Activated CD4-positive, alpha-beta T cell treated with anti-CD3 and anti-CD28 coated beads for 1 hour (primary cell): ENCODE measurements at regions not wholly inside any gene's neighbourhood (a gene's known extent, or its start where the extent isn't known, plus 50 kb on each side); places are given as distances from the start of the nearest gene placed in this dataset.
"Not testable (repeated sequence)": the region's sequence is repeated elsewhere in the genome, so short reads cannot be mapped to it uniquely, and the experiment has no call there.

ENCODE experiments used
- DNase-seq: peaks from one replicate; pipeline ENCODE4 v3.0.0-alpha.2; 2020

DNA sequence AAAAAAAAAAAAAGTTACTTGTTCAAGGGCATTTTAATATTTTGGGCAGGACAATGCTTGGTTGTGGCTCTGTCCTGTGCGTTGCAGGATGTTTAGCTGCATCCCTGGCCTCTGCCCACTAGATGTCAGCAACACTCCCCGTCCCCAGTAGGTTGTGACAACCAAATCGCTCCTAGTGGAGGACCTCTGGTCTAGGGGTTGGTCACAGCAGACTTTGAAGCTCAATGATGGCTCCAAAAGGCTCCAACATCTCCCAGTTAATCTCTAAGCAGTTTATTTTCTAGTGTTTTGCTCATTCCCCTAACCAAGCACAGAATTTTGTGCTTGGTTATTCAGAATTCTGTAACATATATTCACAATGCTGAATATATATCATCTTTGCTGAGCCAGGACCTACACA is 67.0 kb downstream of the CHRNA1 start:
- DNase-seq: peak; percentile 45

DNA sequence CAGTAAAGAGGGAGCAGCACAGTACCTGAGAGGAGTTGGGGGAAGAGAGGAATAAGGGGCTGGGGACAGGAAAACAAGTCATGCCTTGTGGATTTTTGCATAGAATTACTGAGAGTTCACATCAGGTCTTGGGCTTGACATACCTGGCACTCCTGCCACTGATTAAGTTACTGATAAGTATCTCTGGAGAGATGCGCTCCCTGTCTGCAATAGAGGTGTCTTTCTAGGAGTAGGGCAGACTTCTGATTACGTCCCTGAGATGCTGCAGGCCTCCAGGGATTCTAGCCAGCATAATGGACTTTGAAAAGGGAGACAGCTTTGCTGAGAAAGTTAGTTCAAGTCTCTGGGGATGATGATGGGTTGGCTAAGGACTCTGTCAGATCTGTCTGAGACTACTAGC is 69.4 kb downstream of the CHRNA1 start:
- no peak for DNase-seq

DNA sequence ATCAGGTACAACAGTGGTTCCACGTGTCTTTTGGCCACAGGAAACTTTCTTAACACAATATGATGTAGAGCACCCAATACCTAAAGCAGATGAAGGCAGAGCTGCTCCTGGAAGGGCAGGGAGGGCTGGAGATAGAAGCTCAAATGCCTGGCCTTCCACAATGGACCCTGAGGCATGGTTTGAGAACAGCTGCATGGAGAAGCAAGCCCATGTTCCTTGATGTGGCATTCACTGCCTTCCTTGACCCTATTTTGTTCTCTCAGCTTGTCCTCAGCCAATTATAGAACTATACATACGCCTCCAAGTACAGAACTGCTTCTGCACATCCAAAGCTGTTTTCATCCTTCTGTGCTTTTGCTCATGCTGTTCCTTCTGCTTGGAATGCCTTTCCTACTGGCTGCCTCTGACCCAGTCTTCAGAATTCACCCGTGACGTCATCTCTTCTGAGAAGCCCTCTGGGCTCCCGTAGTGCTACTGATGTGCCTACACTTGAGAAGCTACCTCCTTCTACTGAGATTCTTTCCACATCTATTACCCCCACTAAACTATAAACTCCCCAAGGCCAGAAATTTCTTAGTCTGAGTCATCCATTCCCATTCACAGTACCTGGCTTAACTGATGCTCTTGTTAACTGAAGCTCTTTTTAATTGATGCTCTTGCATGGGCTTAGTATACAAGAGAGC is 69.9 kb downstream of the CHRNA1 start:
- no peak for DNase-seq

DNA sequence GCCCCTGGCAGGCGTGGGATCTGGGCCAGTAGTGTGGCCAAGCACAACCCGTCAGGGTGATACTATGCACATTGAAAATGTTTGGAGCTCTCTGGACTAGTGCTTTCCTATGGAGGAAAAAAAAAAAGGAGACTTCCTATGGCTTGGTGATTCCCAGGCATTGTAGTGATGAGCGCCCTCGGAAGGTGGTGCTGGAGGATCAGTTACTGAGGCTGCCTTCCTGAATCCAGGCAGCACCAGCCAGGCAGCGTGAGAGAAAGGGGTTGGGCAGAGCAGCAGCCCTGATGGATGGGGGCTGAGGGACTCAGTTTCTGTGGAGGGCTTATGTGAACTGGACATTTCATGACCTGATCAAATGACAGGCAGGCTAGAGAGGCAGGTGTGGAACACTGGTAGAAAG is 70.9 kb downstream of the CHRNA1 start:
- no peak for DNase-seq

DNA sequence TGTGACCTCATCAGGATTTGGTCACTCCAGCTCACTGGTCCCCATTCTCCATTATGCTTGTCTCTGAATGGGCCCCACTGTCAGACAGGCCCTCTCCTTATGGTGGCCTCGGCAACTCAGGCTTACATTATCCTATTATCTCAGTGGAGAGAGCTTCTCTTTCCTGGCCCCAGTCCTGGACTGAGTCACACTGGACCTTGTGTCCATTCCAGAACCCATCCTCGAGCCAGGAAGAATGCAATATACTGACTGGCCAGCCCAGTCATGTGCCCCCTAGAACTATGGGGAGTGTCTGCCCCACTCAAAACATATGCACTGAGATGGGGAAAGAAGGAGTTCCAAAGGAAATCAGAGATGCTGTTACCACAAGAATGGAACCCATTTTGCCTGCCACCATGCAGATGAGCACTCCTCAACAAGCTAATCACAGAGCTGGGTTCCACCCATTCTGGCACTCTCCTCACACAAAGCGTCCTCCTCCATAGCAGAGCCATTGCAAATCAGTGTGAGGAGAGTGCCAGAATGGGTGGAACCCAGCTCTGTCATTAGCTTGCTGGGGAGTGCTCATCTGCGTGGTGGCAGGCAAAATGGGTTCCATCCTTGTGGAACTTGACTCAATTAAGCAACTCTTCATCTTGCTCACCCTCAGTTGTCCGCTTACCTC is 71.9 kb downstream of the CHRNA1 start:
- no peak for DNase-seq

DNA sequence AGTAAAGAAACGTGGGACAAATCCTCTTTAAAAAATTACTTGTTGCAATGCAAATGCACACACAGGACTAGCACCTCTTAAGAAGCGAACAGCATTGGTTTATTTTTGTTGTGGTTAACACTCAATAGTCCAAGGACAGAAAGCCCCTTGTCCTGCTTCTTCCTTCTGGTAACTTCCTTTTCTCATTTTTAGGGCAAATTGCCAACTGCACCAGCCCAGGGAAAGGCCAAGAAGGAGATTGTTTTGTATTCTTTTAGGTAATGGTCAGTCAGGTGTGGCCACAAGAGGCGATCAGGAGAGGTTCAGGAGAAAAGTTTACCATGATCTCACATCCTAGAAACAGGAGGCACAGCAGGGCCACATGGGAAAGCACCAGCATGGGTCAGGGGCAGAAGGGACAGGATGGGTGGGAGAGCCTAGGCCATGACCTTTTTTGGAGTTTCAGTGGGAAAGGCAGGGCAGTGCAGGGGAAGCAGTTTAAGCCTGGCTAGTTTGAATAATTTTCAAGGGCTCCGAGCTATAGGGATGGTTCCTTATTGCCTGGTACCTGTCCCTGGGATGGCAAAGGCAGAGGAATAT is 73.0 kb downstream of the CHRNA1 start:
- no peak for DNase-seq

DNA sequence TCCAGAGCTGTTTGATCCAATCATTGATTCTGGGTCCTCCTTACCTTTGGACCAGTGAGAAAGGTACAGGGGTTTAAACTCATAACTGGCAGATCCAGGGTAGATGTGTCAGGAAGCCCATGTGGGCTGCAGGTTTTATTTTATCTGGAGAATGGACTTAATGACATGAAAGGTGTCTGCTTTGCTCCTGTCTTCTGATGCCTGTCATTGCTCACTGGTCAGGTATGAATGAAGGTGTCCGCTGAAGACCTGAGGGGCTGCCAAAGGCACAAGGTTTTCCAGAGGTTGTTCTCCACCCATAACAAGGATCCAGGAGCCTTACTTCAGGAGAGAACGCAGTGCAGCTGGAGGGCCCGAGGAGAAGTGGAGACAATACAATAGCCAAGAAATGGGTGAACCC is 74.2 kb downstream of the CHRNA1 start:
- DNase-seq: no peak

DNA sequence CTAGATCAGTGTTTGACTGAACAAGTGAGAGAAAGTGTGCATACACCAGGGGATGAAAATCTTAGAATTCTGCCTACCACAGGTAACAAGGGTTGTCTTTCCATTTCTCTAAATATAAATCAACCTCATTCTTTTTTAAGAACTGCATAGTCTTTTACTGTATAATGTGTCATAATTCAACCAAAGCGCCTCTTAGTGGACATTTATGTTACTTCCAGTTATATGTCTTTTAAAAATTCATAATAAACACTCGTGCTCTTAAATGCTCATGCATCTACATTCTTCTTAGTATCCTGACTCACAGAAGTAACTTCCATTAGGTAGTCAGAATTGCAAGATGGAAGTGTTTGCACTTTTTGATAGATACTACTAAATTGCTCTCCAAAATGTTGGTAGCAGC is 76.2 kb downstream of the CHRNA1 start:
- DNase-seq: no peak

DNA sequence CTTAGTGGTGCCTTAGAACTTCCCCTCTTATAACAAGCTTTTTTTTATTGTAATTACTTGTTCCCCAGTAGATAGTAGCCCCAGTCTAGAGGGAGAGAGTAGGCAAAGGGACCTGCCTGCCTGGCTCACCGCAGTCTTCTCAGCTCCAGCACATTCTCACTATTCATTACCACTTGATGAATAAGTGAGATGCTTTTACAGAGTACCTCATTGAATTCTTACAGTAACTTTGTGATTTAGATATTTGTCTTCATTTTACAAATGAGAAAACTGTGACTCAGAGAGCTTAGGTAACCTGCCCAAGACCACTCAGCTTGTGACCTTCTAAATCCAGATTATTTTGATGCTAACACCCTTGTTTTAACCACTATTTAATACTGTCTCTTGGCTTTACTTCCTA is 77.8 kb downstream of the CHRNA1 start:
- no peak for DNase-seq

DNA sequence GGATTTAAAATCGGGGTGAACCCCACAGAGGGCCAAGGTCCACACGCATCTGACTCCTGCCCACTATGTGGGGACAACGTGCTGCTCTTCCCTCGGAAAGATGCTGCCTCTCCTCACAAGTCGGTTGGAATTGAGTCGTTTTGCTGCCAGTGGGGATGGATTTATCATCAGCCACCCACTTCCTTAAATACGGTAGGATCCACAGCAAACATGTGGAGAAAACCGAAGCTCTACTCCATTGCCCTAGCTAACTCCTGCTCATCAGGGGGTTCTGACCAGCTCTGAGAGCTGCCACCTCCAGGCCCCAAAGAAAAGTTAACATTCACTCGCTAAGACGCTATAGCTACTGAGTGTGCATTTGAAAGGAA is 80.9 kb downstream of the CHRNA1 start:
- no peak for DNase-seq

DNA sequence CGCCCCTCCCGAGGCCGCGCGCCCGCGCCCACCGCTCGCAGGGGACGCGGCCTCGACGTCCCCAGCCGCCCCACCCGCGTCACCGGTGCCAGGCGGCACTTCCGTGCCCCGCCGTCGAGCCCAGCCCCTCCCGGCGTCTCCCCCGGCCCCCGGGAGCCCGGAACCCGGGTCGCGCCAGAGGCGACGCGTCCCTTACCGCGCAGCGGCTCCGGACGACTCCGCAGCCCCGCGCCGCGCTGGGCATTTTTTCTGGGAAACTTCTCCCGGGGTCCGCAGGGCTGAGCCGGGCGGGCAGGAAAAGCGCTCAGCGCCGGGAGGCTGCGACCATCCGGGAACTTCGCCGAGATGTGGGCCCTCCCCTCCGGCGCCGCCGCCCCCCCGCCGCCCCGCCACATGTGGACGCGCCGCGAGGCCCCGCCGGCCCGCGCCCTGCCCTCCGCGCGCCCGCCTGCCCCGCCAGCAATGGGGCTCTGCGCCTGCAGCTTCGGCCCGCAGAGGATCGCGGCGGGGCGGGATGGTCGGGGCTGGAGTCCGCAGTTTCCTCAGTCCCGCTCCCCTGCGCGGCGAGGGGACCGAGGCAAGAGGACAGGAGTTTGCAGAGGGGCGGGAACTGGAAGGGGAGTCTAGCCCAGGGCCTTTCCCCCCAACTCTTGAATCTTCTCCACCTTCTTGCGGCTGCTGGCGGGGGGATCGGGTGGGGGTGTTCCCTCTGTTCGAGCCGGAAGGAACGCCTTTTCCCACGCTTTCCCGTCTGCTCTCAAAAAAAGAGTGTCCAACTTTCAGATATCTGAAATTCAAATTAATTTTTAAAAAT is 81.5 kb downstream of the CHRNA1 start:
- peak; percentile 39 for DNase-seq

DNA sequence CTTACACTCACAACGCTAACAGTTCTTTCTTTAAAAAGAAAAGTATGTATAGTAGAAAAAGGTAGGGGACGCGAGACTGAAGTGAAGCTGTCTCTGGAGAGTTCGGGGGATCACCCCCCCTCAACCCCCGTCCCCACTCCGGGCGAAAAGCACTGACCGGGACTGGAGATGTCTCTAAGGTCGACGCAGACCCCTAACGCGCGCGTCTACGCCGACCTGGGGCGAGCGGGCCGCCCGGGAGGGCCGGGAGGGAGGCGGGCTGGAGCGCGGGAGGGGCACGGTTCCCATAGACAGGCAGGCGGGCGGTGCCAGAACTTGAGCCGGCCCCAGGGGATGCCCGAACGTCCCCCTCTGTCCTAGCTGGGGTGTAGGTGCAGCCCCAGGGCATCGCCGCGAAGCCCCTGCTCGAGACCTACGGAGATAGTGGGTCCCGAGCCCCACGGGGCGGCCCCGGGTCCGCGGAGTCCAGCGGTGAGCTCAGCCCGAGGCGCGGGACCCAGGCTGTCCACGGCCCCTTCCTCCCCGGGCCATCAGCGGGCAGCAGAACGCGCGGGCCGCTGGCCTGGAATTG is 82.2 kb downstream of the CHRNA1 start:
- no peak for DNase-seq

DNA sequence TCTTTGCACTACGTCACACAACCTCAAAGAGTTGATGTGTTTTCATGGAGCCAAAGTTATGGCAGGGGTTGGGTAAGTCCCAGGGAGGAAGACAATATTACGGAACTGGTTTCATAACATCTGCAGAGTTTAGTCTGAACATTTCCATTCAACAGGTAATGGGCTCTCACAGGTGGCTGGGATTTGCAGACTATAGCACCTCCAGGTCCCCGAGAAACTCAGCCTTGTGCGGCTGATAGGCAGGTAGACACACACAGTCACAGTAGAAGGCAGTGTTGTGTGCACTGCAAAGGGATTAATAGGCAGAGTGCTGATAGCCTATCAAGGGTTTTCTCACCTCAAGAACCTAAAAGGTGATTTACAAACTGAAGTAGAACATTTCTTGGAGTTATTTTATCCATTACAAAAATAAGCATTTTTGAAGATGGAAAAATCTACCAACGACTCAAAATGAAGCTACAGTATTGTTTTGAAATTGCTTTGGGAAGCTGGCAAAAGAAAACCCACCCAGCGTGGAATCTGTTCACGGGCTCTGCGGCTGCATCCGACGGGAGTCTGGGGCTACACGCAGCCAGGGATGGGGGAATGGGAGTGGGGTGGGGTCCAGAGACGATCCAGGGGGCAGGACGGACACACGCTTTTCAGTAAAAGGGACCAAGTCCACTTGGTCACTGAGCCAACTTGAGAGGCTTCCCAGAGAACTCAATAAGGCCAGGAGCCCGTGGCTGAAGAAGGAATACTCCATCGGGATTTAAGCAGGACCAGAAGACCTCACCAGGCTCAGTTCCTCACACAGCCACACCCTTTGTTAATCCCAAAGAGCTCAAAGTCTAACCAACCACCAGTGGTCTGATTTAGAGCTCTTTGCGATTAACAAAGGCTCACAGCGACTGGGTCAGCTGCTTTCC is 82.9 kb downstream of the CHRNA1 start:
- no peak for DNase-seq

DNA sequence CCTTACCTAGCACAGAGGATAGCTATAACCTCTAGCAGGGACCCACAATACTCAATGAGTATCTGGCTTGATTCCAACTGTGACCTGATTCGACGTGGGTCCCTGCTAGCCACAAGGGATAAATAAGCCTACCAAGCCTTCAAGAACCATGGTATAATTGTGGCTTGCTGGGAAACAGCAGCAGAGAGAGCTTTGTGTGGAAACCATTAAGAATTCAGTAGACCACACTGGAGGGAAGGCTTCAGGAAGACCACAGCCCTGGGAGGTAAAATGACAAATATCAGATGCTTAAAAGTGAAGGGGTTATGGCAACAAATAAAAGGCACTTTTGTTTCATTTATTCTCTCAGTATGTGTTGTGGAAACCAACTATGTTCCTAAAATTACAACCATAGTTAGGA is 82.6 kb upstream of the WIPF1 start:
- no peak for DNase-seq

DNA sequence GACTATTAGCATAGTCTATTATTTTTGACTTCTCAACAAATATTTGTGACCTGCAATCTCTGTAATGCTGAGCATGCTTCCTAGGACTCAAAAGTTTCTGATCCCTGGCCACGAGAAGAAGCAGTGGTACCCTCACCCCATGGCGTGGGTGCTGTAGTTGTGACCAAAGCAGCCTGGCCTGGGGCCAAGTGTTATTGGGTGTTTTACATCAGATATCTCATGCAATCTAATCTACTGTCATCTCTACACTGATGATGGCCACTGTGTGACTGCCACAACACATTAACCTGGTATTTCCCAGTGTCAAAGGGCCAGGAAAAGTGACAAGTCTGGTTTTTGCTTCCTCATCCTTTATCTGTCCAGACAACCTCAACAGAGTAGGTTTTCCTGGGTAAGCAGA is 80.8 kb upstream of the WIPF1 start:
- DNase-seq: no peak

DNA sequence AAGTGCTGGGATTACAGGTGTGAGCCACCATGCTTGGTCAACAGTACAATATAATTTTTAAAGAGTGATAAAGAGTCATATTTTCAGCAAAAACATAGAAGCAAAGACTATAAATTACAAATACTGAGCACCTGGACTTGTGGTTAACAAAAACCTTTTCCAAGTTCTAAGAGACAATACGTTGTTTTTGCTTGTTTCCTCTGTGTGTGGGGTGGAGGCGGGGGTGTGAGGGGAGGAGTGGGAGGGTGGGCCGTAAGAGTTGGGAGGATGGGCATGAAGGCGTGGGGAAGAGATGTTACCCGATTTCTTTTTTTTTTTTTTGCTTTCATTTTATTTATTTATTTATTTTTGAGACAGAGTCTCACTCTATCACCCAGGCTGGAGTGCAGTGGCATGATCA is 78.0 kb upstream of the WIPF1 start:
- DNase-seq: no peak

DNA sequence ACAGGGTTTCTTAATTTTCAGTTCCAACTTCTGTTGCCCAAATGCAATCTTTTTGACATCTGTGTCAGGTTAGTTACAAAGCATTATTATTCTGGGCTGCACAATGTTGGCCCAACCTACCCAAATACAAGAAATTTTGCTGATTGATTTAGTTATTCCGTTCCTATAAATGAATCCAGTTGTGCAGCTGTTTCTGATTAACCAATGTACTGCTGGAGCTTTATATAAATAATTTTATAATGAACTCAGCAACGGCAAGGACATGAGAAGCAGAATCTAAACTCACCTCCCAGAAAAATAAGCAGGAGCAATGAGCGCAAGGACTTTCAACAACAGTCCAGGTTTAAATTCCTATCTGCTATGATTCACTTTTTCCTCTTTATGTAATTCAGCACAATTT is 76.3 kb upstream of the WIPF1 start:
- DNase-seq: no peak

DNA sequence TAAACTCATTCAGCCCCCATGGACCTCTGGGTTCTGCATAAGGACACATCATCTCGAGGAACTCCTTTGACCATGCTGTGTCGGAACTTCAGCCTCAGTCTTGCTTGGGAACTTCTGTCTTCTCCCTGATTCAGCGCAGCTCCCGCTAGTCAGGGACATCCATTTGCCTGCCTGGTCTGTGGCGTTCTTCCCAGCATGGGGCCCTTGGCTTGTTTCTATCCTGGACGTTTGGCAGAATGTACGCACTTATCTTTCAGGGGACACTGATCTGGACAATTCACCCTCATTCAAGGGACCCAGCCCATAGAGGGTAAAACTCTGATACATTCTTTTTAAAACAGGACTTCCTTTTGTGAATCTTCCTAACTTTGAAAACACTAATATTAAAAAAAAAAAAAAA is 75.8 kb upstream of the WIPF1 start:
- no peak for DNase-seq

DNA sequence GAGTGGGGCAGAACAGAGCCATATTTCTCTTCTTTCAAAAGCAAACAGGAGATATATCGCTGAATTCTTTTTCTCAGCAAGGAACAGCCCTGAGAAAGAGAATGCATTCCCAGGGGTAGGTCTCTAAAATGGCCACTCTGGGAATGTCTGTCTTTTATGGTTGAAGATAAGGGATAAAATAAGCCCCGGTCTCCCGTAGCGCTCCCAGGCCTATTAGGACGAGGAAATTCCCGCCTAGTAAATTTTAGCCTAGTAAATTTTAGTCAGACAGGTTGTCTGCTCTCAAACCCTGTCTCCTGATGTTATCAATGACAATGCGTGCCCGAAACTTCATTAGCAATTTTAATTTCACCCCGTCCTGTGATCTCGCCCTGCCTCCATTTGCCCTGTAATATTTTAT is 73.9 kb upstream of the WIPF1 start:
- DNase-seq: not testable (repeated sequence)

DNA sequence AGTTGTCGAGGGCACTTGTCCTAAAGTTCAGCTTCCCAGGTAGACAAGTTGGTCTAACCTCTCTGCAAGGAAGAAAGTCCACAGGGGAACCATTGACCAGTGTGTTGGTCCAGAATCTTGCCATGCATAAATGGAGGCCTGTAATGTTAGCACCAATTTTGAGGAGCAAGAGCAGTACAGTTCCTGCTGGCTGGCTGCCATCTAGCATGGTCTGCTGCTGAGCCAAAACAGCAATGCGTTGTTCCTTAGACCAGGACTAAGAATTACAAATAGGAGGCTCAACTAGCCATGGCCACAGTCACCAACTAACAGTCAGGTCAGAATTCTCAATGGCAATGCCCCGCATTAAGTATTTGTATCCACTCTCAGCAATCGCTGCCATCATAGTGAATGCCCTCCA is 72.8 kb upstream of the WIPF1 start:
- no peak for DNase-seq

DNA sequence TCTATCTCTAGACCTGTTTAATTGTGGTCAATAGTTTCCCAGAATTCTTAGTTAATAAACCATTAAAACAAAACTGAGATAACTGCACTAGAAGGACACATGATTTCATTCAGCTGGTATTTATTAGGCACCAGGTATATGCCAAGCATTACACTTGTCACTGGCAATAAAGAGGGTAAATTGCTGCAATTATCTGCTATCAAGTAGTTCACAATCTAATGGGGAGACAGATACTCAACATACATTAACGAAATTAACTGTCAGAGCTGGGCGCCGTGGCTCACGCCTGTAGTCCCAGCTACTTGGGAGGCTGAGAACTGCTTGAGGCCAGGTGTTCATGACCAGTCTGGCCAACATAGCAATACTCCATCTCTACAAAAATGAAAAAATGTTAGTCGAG is 71.7 kb upstream of the WIPF1 start:
- DNase-seq: no peak

DNA sequence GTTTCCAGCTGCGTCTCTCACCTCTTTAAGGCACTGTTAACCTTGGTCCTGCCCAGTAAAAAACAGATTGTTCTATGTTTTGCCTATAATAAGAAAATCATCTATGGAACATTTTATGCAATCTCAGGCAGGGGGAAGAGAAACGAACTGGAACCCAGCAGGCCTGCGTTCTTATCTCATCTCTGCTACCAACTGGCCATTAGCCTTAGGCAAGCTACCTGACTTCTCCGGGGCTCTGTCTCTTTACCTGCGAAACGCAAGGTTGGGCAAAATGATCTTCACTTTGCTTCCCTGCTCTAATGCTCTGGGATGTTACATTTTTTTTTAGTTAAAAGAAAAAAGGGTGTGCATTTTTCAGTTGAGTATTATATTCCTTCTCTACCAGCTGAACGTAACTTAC is 70.5 kb upstream of the WIPF1 start:
- no peak for DNase-seq
